ENCODE measurements at regions not wholly inside any gene's neighbourhood (a gene's known extent, or its start where the extent isn't known, plus 50 kb on each side); places are given as distances from the start of the nearest gene placed in this dataset.

GRCh38 chr3:128559486-128560225 is 66.7 kb upstream of the GATA2 start:
- H3K27ac Mint-ChIP-seq, result no peak overlapping the region
- WGBS (ENCODE audit: insufficient coverage), result 25% methylated on average over 17 of the region's 17 CpGs
- no peaks in the 10 kb centered on the region for H3K36me3 Mint-ChIP-seq
- no peak overlapping the region for H3K4me3 ChIP-seq (ENCODE audit: low read length)
- H3K36me3 ChIP-seq (ENCODE audit: control insufficient read depth, insufficient read depth, low read length), result no peaks in the 10 kb centered on the region
- no peaks in the 10 kb centered on the region for H3K4me1 Mint-ChIP-seq
- H3K9me3 ChIP-seq (ENCODE audit: control insufficient read depth, insufficient read depth, low read length), result peaks cover 3% of the 10 kb centered on the region
- TF ChIP-seq CTCF (IDR thresholded peaks at IDR 0.05), result no peak
- H3K4me1 ChIP-seq (ENCODE audit: control insufficient read depth, insufficient read depth, low read length), result no peaks in the 10 kb centered on the region
- no peak for ATAC-seq
- H3K9me3 Mint-ChIP-seq, result no peaks in the 10 kb centered on the region
- H3K27me3 ChIP-seq (ENCODE audit: control insufficient read depth, insufficient read depth, low read length), result peaks cover 7% of the 10 kb centered on the region
- H3K4me3 Mint-ChIP-seq, result no peak overlapping the region
- DNase-seq, result no peak
- intact Hi-C loops (cut with micrococcal nuclease), result no loop called here
- H3K27ac ChIP-seq (ENCODE audit: low read length), result no peak overlapping the region
- H3K27me3 Mint-ChIP-seq (ENCODE audit: low read depth in 2 of 2), result peaks cover 26 to 35% of the 10 kb centered on the region in 2 donors

- no peaks in the 10 kb centered on the region for H3K36me3 Mint-ChIP-seq
These were observed 64.7 kb upstream of the GATA2 start for GRCh38 chr3:128557531-128558280.

GRCh38 chr3:128556907-128557306 is 63.9 kb upstream of the GATA2 start:
- Histone ChIP-seq H3K4me3 (ENCODE audit: low read length) (no peak overlapping the region), H3K27ac (ENCODE audit: low read length) (no peak overlapping the region), H3K27me3 (ENCODE audit: control insufficient read depth, insufficient read depth, low read length) (peaks cover 10% of the 10 kb centered on the region), H3K4me1 (ENCODE audit: control insufficient read depth, insufficient read depth, low read length) (no peaks in the 10 kb centered on the region), H3K9me3 (ENCODE audit: control insufficient read depth, insufficient read depth, low read length) (peaks cover 3% of the 10 kb centered on the region), H3K36me3 (ENCODE audit: control insufficient read depth, insufficient read depth, low read length) (no peaks in the 10 kb centered on the region)
- intact Hi-C loops (cut with micrococcal nuclease), result no loop called here
- no peak overlapping the region for H3K4me3 Mint-ChIP-seq
- no peak overlapping the region for H3K27ac Mint-ChIP-seq
- ATAC-seq, result no peak
- H3K4me1 Mint-ChIP-seq, result no peaks in the 10 kb centered on the region
- WGBS (ENCODE audit: insufficient coverage), result 26% methylated on average over 12 of the region's 12 CpGs
- H3K9me3 Mint-ChIP-seq, result no peaks in the 10 kb centered on the region
- no peaks in the 10 kb centered on the region for H3K36me3 Mint-ChIP-seq
- TF ChIP-seq CTCF (IDR thresholded peaks at IDR 0.05), result no peak
- peaks cover 34 to 51% of the 10 kb centered on the region in 2 donors for H3K27me3 Mint-ChIP-seq (ENCODE audit: low read depth in 2 of 2)
- DNase-seq, result no peak

More at GRCh38 chr3:128557531-128558280, 64.7 kb upstream of the GATA2 start:
- Histone ChIP-seq H3K9me3 (ENCODE audit: control insufficient read depth, insufficient read depth, low read length) (peaks cover 3% of the 10 kb centered on the region), H3K27me3 (ENCODE audit: control insufficient read depth, insufficient read depth, low read length) (peaks cover 10% of the 10 kb centered on the region), H3K36me3 (ENCODE audit: control insufficient read depth, insufficient read depth, low read length) (no peaks in the 10 kb centered on the region), H3K4me1 (ENCODE audit: control insufficient read depth, insufficient read depth, low read length) (no peaks in the 10 kb centered on the region), H3K27ac (ENCODE audit: low read length) (no peak overlapping the region), H3K4me3 (ENCODE audit: low read length) (no peak overlapping the region)
- intact Hi-C loops (cut with micrococcal nuclease), result no loop called here
- Mint-ChIP-seq H3K4me1 (no peaks in the 10 kb centered on the region), H3K9me3 (no peaks in the 10 kb centered on the region), H3K27me3 (ENCODE audit: low read depth in 2 of 2) (peaks cover 35 to 48% of the 10 kb centered on the region in 2 donors), H3K27ac (no peak overlapping the region), H3K4me3 (no peak overlapping the region)
- DNase-seq (no peak), ATAC-seq (no peak)
- WGBS (ENCODE audit: insufficient coverage), result 86% methylated on average over 7 of the region's 7 CpGs
- no peak for TF ChIP-seq CTCF (IDR thresholded peaks at IDR 0.05)
